Lung (tissue), 11 donors: ENCODE measurements at regions not wholly inside any gene's neighbourhood (a gene's known extent, or its start where the extent isn't known, plus 50 kb on each side); places are given as distances from the start of the nearest gene placed in this dataset.
"Not testable (repeated sequence)": the region's sequence is repeated elsewhere in the genome, so short reads cannot be mapped to it uniquely, and the experiment has no call there.

Source experiments
- ATAC-seq: fragments of 200-7000 bp; cut with Tn5 transposase; one replicate; pipeline ENCODE4 v1.9.1; 2020; ENCODE audit warnings: moderate number of reproducible peaks; ENCODE audit not compliant: insufficient read depth, low FRiP score
- DNase-seq, 3 donors: peaks; one replicate each; pipeline ENCODE4 v3.0.0-alpha.2; 2013 to 2017
- H3K27ac ChIP-seq, 2 donors: one replicate each; pipeline ENCODE4 v1.5.1; 2013; ENCODE audit warnings: mild to moderate bottlenecking in 2 of 2, moderate library complexity in 2 of 2, control low read depth in 1 of 2, inconsistent platforms in 1 of 2, low read depth in 1 of 2, low read length in 1 of 2
- H3K27me3 ChIP-seq, 3 donors: one replicate each; pipeline ENCODE4 v1.5.1; 2013; ENCODE audit warnings: low read length in 2 of 3; ENCODE audit not compliant: control insufficient read depth in 3 of 3, insufficient read depth in 3 of 3
- H3K36me3 ChIP-seq, 4 donors: one replicate each; pipeline ENCODE4 v1.5.1; 2013; ENCODE audit warnings: low read length in 4 of 4, mild to moderate bottlenecking in 1 of 4, moderate library complexity in 1 of 4; ENCODE audit not compliant: control insufficient read depth in 4 of 4, insufficient read depth in 4 of 4
- H3K4me1 ChIP-seq, 5 donors: one replicate each; pipeline ENCODE4 v1.5.1; 2013; ENCODE audit warnings: low read length in 5 of 5, mild to moderate bottlenecking in 2 of 5, moderate library complexity in 1 of 5; ENCODE audit not compliant: control insufficient read depth in 5 of 5, insufficient read depth in 5 of 5
- H3K4me3 ChIP-seq: one replicate; pipeline ENCODE4 v1.5.1; 2013; ENCODE audit warnings: mild to moderate bottlenecking, control low read depth, moderate library complexity
- H3K9ac ChIP-seq, 2 donors: one replicate each; pipeline ENCODE4 v1.5.1; 2013; ENCODE audit warnings: low read length in 2 of 2, control low read depth in 1 of 2; ENCODE audit not compliant: insufficient read depth in 1 of 2
- H3K9me3 ChIP-seq, 4 donors: one replicate each; pipeline ENCODE4 v1.5.1; 2013; ENCODE audit warnings: low read length in 3 of 4, mild to moderate bottlenecking in 1 of 4, moderate library complexity in 1 of 4; ENCODE audit not compliant: control insufficient read depth in 4 of 4, insufficient read depth in 3 of 4
- WGBS, 2 donors: extraction: QIAGEN DNeasy Blood & Tissue Kit; methylation state at CpG; one replicate each; pipeline ENCODE4 v1.1.7; 2013; 5-methylcytosine and 5-hydroxymethylcytosine counted together
- TF ChIP-seq, protein P1 (sequence below): IDR thresholded peaks from 2 replicates; pipeline ENCODE4 v1.5.1; 2012; ENCODE audit warnings: mild to moderate bottlenecking; ENCODE audit errors: control extremely low read depth, extremely low read depth
- donor health status: control.
- donor health status: control.
- donor health status: Bipolar disorder and iron deficiency.
- donor health status: healthy.
- donor health status: DM: yes; HTN: yes; CAD: no.

DNA sequence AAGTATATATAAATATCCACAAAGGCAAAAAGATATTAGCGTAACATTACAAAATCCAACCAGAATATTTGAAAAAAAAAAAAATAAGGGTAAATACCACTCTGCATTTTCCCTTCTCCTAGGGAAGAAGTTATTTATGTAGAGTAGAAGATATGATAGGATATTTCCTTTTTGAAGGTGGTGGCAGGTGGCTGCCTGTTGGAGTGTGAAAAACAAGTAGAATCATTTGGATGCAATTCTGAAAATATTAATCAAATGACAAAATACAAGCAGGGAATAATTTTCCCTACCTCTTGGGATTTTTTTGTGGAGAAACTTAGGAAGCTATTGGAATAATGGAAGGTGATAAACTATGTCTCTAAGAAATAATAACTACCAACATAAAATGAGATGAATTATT is 62.5 kb upstream of the OGFRL1 start:
- ATAC-seq (no peak), DNase-seq (no peak)
- H3K9me3 ChIP-seq, result no peaks in the 10 kb centered on the region
- H3K4me1 ChIP-seq, result no peaks in the 10 kb centered on the region
- H3K27me3 ChIP-seq, result no peaks in the 10 kb centered on the region
- no peak overlapping the region for H3K9ac ChIP-seq
- TF ChIP-seq, protein P1, sequence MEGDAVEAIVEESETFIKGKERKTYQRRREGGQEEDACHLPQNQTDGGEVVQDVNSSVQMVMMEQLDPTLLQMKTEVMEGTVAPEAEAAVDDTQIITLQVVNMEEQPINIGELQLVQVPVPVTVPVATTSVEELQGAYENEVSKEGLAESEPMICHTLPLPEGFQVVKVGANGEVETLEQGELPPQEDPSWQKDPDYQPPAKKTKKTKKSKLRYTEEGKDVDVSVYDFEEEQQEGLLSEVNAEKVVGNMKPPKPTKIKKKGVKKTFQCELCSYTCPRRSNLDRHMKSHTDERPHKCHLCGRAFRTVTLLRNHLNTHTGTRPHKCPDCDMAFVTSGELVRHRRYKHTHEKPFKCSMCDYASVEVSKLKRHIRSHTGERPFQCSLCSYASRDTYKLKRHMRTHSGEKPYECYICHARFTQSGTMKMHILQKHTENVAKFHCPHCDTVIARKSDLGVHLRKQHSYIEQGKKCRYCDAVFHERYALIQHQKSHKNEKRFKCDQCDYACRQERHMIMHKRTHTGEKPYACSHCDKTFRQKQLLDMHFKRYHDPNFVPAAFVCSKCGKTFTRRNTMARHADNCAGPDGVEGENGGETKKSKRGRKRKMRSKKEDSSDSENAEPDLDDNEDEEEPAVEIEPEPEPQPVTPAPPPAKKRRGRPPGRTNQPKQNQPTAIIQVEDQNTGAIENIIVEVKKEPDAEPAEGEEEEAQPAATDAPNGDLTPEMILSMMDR, result no peak
- peaks cover 0 to 4% (median 0%) of the 10 kb centered on the region in 4 donors for H3K36me3 ChIP-seq
- no peak overlapping the region for H3K27ac ChIP-seq
- H3K4me3 ChIP-seq, result no peak overlapping the region
- WGBS, 2 donors, result 90 to 92% methylated on average over 1 of the region's 1 CpG

DNA sequence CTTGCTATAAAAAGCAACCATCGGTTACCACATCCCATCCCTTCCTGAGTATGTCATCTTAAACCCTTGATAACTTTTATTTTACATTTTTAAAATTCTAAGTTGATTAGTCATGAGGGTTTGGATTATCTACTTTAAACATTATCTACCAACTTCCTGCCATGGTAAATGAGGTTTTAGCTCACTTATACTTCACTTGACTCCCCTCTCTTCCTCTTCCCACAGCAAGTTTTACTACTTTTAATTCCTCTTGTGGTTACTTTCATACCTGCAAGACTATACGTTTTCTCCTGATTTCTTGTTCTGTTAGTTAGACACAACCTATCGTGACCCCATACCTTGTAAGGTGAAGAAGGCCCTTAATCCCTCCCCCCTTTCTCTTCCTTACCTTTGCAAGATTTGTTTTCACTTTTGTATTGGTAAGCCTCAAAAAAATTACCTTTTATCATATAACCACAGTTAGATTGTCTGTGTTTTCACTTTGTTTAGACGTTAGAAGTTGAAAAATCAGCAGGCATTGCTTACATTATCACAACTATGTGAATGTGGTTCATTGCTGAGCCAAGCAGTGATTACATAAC is 60.1 kb upstream of the OGFRL1 start:
- DNase-seq (no peak), ATAC-seq (no peak)
- no peak overlapping the region for H3K27ac ChIP-seq
- 13 to 25% methylated on average over 4 of the region's 4 CpGs for WGBS, 2 donors
- H3K9me3 ChIP-seq, result no peaks in the 10 kb centered on the region
- H3K9ac ChIP-seq, result no peak overlapping the region
- H3K36me3 ChIP-seq, result peaks cover 0 to 4% (median 0%) of the 10 kb centered on the region in 4 donors
- TF ChIP-seq, protein P1, result no peak
- H3K4me1 ChIP-seq, result no peaks in the 10 kb centered on the region
- H3K4me3 ChIP-seq, result no peak overlapping the region
- H3K27me3 ChIP-seq, result no peaks in the 10 kb centered on the region

DNA sequence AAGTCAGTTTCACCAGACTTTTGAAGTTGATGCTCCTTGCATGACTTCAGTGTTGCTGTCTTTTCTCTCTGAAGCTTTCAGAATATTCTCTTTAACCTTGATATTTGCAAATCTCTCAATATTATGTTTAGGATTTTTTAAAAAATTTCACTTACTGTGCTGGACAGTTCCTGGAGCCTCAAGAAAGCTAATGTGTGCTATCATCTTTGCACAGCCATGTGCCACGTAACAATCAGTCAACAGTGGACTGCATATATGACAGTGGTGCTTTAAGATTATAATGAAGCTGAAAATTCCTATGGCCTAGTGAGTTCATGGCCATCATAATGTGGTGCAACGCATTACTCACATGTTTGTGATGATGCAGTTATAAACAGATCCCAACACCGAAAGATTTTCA is 59.1 kb upstream of the OGFRL1 start:
- TF ChIP-seq, protein P1, result no peak
- Histone ChIP-seq H3K36me3 (peaks cover 0 to 4% (median 0%) of the 10 kb centered on the region in 4 donors), H3K27ac (no peak overlapping the region), H3K9ac (no peak overlapping the region), H3K9me3 (no peaks in the 10 kb centered on the region), H3K4me3 (no peak overlapping the region), H3K27me3 (no peaks in the 10 kb centered on the region), H3K4me1 (no peaks in the 10 kb centered on the region)
- ATAC-seq, result no peak
- DNase-seq, result no peak
- 94 to 97% methylated on average over 3 of the region's 3 CpGs for WGBS, 2 donors

DNA sequence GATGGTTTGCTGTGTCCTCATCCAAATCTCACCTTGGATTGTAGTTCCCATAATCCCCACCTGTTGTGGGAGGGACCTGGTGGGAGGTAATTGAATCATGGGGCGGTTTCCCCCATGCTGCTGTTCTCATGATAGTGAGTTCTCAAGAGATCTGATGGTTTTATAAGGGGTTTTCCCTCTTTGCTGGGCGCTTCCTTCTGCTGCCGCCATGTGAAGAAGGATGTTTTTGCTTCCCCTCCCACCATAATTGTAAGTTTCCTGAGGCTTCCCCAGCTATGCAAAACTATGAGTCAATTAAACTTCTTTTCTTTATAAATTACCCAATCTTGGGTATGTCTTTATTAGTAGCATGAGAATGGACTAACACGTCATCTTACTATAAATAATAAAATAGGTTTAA is 55.7 kb upstream of the OGFRL1 start:
- not testable (repeated sequence) for H3K9ac ChIP-seq, H3K27me3 ChIP-seq, ATAC-seq, H3K9me3 ChIP-seq, H3K4me1 ChIP-seq, H3K27ac ChIP-seq, DNase-seq, H3K36me3 ChIP-seq, H3K4me3 ChIP-seq
- 94 to 95% methylated on average over 4 of the region's 4 CpGs for WGBS, 2 donors
